NCI-H774 (cell line): ENCODE measurements at regions not wholly inside any gene's neighbourhood (a gene's known extent, or its start where the extent isn't known, plus 50 kb on each side); places are given as distances from the start of the nearest gene placed in this dataset.
"Not testable (repeated sequence)": the region's sequence is repeated elsewhere in the genome, so short reads cannot be mapped to it uniquely, and the experiment has no call there.

ENCODE experiments used
- DNase-seq: peaks from one replicate; lab custom pipeline; 2025; lab: John Stamatoyannopoulos, UW

DNA sequence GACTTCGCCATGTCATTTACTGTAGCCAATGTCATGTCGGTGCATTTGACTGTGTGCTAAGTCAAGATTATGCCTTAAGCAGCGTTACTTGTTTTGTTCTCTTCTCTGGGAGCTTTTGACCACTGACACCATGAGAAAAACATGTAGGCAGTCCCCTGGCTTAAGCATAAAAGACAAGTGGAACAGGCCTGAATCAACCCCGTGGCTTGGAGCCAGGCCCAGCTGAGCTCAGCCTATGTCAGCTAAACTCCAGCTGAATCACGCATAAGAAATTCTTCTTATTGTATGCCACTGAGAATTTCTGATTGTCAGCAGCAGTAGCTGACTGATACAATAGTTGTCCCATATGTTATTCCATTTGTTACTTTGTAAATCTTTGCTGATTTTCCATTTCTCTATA, 261.9 kb downstream of the CBLL2 start:
- DNase-seq = no peak

DNA sequence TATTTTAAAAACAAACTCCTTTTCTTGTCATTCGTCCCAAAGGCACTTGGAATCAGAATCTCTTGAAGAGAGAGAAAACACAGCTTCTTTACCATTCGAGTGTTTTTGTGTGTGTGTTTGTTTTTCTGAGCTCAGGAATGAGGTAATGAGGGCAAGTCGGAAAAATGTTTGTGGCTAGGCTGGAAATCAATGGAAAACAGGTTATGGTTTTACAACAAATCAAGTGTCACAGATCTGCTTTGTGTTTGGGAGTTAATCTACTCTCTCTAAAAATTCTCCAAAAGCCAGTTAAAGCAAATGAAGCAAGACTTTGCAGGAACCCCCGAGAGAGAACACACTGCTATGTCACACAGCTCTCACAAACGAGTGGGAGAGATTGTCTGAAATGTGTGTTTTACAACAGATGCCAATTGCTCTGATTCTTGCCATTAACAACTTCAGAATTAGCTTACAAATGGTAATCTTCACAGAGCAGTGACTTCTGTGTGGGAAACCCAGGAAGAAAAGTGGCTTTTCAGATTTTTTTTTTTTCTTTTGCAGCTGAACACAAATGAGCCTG, 264.1 kb downstream of the CBLL2 start:
- DNase-seq = no peak

DNA sequence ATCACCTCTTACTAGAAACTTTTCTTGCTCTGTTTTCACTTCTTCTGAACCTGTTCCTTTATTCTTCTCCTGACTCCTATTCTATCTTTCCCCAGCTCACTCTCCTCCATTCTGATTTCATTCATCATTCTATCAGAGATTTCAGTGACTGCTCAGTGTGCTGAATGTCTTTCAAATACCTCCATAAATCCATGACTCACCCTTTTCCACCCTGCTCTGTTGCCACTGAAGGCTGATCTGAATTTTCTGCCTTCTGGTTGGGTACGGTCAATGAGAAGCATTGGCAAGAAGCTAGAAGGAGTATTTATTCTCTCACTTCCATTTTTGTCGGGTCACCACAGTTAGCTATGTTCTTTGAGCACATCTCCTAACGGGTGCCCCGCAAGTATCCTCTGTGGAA, 265.9 kb downstream of the CBLL2 start:
- DNase-seq = no peak

DNA sequence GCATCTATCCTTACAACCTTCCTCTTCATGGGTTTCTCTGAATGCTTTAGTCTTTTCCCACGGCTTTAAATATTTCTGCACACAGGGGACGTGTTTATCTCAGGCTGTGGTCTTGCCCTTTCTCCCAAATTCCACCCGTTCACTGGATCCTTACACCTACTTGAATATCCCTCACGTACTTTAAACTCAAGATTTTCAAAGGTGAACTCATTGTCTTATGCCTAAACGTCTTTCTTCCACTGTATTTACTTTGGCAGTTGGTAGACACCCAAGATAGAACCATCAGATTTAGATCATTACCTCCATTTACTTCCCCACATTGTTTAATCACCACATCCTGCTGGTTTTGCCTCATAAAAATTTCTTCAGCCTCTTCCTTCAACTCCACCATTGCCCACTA, 269.2 kb downstream of the CBLL2 start:
- DNase-seq = no peak

DNA sequence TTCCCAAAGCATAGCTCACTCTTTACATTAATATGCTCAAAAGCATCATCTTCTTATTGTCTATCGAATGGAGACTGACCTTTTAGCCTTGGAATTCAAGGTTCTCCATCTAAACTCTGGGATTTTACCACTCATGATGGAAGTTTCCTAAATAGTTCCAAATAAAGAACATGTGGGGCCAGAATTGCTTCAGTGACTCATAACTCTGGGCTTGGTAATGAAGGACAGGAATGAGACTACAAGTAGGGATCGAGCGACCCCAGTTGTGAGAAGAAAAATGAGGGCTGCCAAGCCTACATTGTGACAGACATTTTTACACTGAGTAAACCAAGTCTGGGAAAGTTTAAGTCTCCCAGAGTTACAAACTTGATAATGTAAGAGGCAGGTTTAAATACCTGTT, 269.9 kb downstream of the CBLL2 start:
- no peak for DNase-seq

DNA sequence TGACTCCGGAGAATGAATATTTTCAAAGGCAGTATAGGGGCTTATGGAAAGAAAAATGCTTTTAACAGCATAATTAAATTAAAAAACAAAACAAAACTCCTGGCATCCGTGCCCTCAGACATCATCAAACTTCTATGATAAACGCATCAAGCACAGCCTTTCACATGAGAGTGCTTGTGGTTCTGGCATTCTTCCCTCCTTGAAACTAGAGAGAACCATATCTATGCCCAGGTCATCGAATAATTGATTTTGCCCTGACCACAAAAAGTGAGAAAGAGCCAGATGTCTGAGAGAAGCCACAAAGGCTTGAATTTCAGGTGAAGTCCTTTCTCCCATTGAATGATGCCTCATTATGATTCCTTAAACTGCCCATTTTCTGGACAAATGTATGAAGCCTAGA, 286.8 kb downstream of the CBLL2 start:
- no peak for DNase-seq

DNA sequence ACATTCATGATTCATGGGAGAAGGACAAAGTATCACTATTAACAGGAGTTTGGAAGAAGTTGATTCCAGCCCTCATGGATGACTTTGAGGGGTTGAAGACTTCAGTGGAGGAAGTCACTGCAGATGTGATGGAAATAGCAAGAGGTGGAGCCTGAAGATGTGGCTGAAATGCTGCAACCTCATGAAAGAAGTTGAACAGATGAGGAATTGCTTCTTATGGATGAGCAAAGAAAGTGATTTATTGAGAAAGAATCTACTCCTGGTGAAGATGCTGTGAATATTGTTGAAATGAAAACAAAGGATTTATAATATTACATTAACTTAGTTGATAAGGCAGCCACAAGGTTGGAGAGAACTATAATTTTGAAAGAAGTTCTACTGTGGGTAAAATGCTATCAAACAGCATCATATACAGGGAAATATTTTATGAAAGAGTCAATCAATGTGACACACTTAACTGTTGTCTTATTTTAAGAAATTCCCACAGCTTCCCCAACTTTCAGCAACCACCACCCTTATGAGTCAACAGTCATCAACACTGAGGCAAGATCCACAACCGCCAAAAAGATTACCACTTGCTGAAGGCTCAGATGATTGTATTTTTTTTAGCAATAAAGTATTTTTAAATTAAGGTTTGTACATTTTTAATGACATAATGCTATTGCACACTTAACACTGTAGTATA, 302.6 kb downstream of the CBLL2 start:
- no peak for DNase-seq

DNA sequence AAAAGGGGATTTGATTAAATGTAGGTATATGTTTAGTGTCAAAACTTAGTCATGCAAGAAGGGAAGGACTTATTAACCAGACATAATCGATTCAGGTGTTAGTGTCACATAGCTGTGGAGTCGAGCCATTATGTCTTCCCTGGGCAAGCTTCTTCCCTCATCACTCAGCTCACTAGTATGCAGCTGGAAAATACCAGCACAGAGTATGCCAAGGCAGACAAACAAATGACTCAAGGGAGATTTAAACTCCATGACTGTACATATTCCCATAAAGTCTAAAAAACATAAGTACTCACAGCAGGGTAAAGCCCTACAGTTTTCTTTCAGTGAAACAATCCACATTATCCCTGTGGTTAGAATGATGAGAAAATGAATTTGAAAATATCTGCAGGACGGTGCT, 304.5 kb downstream of the CBLL2 start:
- no peak for DNase-seq

DNA sequence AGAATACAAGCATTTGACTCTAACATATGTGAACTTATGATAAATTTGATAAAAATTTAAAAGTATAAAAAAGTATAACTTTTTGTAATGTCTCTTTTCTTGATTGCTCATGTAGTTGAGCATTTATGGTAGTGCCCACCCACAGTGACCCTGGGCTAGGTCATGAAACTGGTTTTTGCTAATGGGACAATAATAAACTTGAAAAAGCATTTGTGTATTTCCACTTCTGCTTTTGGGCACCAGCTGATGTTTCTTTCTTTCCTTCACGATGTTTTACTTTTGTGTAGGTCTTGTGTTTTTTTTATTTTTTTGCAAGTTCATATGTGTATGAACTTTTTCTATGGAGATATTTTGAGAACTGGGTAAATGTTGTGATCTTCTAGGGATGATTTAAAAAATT, 313.1 kb downstream of the CBLL2 start:
- DNase-seq = no peak

DNA sequence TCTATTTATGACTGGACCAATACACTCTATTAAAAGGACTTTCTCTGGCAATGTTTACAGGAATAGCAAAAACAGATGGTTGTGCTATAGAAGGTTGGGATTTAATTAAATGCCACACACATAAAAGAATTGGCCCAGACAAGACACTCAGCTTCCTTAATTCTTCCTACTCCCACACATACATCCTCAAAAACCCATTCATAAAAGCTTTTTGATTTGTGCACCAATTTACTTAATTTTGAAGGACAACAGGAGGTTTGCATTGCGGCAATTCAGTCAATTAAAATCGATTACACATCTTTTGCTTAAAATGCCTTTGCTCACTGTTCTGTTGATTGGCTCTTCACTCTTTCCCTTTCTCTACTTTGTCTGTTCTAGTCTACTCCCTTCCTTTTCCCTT, 317.1 kb downstream of the CBLL2 start:
- DNase-seq = no peak

DNA sequence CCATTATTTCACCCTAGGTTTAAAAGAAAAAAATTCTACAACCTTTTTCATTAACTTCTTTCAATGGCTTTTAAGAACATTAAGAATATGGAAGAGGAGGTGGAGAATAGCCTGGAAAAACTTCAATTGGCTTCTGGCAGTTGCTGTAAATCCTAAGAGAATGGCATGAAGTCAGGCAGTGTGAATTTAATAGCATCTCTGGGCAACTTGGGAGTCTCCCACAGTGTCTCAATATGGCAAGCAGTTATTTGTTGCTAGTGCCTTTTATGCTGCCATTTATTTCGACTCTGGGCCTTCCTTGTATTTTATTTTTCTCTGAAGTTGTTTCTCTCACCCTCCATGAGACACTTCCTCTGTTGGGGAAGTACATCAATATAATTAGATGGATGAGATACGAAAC, 322.1 kb downstream of the CBLL2 start:
- DNase-seq = no peak

DNA sequence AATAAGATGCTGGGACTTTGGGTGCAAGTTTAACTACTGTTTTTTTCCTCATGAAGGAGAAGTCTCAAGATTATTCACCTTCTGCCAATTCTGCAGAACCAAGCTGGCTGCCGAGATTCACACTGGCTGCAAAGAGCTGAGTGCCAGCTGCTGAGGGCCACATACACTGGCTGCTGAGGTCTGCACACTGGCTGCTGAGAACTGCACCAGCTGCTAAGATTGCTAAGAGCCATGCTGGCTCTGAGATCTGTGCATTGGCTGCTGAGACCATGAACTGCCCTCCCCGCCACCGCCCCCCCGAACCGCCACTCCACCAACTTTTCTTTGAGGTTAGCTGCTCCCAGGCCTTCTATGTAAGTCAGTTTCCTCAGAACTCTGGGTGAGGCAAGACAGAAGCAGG, 330.3 kb downstream of the CBLL2 start:
- no peak for DNase-seq

DNA sequence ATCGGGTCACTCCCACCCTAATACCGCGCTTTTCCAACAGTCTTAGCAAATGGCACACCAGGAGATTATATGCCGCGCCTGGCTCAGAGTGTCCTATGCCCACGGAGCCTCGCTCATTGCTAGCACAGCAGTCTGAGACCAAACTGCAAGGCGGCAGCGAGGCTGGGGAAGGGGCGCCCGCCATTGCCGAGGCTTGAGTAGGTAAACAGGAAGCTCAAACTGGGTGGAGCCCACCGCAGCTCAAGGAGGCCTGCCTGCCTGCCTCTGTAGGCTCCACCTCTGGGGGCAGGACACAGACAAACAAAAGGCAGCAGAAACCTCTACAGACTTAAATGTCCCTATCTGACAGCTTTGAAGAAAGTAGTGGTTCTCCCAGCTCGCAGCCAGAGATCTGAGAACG, 336.7 kb downstream of the CBLL2 start:
- DNase-seq = not testable (repeated sequence)

DNA sequence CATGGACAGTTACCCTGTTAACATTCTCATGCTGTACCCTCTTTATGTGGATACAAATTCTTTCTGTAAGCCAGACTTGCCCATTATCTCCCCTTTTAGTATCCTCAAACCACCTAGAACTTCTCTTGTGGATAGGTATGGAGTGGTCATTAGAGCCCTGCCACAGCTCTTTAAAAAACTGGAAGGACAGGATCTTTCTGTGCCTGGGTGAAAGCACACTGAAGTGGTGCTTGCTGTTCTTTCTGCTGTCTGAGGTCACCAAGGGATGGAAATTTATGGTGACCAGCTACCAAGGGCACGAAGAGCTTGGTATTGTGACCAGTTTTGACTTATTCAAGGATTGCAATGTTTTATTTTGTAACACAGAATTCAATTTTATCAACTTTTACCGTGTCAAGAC, 344.2 kb downstream of the CBLL2 start:
- DNase-seq = no peak

DNA sequence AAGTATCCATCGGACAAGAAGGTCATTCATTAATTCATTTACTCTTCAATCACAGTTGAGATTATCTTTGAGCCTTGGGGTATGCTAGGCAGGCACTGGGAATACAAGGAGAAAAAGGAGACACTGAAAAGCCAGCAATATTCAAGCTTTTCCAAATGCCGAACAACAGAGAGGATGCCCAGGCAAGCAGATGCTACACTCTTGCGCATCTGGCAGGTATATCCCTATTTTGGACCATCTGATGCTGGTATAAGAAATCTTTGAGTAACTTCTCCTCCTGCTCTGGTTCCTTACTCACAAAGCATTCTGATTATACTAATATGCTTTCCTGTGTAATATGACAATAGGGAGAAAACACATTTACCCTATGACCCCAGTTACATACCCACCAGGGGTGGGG, 354.9 kb downstream of the CBLL2 start:
- no peak for DNase-seq

DNA sequence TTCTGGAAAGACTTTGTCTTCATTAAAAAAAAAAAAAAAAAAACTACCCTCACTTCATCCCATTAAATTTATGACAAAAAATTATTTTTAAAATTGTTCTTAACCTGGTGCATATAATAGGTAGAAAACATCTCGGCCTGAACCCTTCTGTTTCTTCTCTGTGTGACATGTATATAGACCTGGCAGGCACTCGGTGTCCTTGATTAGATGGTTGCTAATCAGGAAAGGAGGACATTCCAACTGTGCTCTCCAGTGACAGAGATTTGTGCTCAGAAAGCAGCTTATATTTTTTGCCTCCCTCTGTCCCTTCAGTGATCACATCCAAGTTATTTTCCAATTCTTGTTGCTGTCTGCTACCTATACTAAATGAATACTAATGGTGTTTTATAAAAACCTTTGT, 355.6 kb downstream of the CBLL2 start:
- no peak for DNase-seq

DNA sequence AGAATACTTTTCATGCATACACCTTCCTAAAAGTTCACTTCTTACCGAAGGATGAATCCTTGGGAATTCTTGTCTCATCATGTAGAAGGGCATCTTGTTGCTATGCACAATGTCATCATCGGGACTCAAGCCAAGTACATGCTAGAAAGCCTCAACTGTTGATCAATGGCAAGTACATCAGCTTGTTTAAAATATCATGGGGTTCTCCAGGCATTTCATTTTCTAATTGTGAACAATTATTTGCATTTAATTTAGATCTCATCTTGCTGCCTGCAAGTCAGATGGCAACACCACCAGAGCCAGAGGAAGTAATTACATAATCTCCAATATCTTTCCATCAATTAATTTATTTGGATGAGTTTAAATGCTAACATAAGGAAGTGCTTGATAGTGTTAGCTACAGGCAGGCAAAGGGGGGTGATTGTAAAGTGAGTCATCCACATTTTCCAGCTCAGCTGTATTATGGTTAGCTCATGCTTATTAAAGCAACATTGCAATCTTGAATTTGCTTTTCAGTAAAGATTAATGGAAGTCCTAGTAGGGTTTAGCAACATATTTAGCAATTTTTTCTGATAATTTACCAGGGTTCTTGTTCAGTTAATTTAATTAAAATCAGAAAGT, 356.5 kb downstream of the CBLL2 start:
- no peak for DNase-seq

DNA sequence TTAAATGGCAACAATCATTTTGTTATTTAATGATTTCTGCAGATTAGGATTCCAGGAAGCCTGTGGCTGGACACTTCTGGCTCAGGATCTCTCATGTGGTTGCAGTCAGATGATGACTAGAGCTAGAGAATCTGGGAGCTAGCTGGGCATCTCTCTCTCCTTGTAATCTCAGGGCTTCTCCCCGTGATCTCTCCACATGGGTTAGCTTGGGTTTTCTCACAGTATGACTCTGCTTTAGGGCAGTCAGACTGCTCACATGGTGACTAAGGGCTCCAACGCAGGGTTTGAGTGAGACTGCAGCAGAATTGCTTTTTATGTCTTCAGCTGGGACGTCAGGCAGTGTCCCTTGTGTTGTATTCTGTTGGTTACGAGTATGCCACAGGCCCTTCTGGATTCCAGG, 361.4 kb downstream of the CBLL2 start:
- DNase-seq = no peak

DNA sequence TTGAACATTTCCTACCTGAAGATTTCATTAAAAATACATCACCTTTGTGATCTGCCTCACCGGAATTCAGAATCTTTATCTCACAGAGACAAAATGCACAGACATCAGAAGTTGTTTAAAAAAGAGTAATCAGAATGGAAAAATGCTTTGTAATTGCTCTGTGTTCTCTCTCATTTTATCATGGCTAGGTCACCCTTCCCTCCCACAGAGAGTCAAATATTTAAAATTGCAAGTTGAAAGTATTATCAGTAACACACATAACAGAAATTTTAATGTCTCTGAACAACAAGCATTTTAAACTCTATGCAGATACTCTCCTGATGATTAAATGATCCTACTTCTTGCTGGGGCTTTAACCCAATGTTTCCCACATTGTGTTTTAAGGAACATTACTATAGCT, 362.0 kb downstream of the CBLL2 start:
- no peak for DNase-seq

DNA sequence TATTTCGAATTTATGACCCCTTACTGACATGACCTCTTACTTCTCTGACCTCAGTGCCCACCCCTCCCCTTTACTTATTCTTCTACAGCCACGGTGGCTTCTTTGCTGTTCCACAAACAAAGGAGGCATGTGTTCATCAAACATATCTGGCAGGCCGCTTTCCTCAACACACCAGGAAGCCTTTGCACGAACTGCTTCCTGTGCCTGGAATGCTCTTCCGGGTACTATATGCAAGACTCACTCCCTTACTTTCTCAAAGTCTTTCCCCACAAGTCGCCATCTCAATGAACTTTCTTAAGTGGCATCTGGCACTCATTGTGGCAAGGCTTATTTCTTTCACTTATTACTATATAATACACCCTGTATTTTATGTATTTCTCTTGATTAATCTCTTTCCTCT, 351.5 kb upstream of the DDX53 start:
- no peak for DNase-seq

DNA sequence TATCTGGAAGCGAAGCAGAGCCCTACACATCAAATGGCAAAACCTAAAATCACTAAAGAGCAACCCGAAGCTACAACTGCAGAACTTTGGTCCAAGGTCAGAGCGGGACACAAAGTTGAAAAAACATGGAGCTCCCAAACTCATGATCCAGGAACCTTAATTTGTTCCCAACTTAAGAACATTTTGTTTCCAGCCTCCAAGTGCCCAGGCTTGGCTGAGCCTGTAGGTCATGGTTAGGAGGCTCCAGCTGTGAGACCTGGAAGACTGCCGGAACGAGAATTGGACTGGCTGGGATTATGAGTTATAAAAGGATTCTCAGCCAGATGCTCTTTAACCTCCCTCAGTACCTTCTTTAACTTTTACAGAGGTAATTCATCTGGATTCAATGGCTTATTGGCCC, 349.1 kb upstream of the DDX53 start:
- no peak for DNase-seq

DNA sequence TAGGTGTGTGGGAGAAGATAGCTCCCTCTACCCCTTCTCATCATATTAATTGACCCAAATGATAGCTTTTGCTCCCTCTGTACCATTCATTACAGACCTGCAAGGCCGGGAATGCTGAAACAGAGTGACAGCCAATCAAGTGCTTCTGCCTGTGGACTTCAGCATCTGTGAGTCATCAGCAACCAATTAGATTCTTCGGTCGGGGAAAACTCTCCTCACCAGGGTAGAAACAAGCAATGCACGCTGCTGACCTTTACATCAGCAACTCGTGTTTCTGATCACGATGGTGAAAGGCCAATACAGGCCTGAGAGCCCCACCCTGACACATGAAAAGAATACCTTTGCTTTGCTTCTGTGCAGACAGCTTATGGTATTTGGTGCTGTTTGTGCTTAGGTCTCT, 347.2 kb upstream of the DDX53 start:
- no peak for DNase-seq

DNA sequence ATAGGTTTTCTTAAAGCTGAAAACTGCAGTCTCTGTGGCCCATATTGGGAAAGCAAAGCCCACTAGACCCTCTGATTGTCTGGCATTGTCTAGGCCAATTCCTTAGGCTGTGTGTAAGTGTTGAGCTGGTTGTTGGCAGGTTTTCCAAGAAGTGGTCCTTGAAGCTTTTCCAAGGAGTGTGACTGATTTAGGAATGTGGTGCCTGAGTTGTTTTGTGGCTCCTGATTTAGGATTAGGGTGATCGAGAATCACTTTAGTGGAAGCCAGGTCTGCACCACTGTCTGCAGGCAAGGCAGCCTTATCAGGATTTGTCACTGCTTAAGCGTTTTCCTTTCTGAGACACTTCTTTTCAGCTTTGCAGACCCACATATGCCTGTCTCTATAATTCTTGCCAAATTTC, 339.0 kb upstream of the DDX53 start:
- DNase-seq = no peak

DNA sequence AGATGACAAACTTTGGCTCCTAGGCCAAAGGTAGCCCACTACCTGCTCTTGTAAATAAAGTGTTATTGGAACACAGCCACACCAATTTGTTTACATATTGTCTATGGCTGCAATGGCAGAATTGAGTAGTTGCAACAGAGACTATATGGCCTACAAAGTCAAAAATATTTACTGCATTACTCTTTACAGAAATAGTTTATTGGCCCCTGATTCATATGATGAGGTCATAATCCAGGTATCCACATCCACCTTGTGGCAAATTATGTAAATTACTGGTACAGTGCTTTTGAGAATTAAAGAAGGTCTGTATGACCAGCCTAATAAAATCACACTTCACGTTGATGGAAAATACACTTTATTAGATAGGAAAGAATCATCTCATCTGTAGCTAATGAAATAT, 337.0 kb upstream of the DDX53 start:
- no peak for DNase-seq
